GM19397 (cell line): ENCODE measurements at regions not wholly inside any gene's neighbourhood (a gene's known extent, or its start where the extent isn't known, plus 50 kb on each side); places are given as distances from the start of the nearest gene placed in this dataset.

Experiments
- ATAC-seq: cut with Tn5 transposase; IDR thresholded peaks from one replicate; pipeline ENCODE4 v1.9.1; 2021; ENCODE audit warnings: mild to moderate bottlenecking, moderate library complexity; ENCODE audit not compliant: unreplicated experiment

DNA sequence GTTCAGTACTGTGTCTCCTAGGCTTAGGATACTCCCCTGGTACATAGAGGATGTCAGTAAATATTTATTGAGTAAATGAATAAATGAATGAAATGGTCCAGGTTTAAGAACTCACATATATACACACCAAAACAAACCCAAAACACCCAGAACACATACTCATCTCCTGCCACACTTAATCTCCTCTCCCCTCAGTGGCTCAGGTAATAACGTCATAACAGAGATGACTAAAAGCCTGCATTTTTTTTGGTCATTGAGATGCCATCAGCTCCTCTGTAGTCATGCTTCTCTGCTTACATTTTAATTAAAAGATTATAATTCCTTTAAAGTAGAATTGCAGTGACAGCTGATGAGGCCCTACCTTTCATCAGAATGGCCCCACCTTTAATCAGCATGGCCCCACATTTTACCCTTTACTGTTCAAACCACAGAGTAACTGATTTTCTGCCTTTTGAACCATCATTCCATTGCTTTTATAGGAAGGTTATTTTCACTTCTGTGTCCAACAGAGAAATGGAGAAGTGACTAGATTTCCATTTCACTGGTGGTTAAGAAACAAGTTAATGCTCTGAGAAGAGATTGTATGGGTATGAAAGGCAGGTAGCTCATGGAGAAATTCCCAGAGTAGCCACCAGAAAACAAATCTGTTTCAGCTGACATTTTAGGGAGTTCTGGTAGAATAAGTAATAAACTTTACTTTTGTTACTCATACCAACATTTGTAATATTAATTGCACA lies 193.4 kb upstream of the ATP2B1 start:
- ATAC-seq, result no peak

- ATAC-seq, result no peak
Measured at GRCh38 chr12:89901319-89901718, 192.7 kb upstream of the ATP2B1 start.

- no peak for ATAC-seq
Measured at GRCh38 chr12:89899651-89900050, 191.0 kb upstream of the ATP2B1 start.

GRCh38 chr12:89895591-89895990 lies 187.0 kb upstream of the ATP2B1 start:
- ATAC-seq, result no peak

DNA sequence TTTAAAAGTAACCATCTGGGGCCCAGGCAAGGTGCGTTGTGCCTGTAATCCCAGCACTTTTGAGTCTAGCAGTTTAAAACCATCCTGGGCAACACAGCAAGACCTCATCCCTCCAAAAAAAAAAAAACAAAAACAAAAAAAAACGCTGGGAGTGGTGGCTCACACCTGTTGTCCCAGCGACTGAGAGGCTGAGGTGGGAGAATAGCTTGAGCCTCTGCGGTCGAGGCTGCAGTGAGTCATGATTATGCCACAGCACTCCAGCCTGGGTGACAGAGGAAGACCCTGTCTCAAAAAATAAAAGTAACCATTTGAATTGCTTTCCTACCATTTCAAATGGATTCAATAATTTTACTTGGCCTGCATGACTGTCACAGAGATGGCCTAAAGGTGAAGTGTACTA lies 186.5 kb upstream of the ATP2B1 start:
- no peak for ATAC-seq

- ATAC-seq, result no peak
Measured at GRCh38 chr12:89893972-89894706, 185.5 kb upstream of the ATP2B1 start.

DNA sequence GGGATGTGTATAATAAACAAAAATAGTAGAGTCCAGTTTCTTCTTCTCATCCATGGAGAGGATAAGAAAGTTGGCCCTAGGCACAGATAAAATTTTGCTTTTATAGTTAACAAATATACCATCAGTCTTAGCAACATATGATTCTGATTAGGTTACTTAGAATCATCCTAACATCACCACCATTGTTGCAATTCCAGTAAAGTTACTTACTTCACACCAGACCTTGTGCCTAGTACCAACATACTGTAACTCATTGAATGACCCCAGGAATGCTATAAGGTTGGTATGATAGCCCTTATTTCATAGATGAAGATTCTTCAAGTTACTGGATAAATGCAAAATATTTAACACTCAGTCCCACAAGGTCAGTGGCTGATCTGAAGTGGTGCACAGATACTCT lies 183.8 kb upstream of the ATP2B1 start:
- no peak for ATAC-seq

DNA sequence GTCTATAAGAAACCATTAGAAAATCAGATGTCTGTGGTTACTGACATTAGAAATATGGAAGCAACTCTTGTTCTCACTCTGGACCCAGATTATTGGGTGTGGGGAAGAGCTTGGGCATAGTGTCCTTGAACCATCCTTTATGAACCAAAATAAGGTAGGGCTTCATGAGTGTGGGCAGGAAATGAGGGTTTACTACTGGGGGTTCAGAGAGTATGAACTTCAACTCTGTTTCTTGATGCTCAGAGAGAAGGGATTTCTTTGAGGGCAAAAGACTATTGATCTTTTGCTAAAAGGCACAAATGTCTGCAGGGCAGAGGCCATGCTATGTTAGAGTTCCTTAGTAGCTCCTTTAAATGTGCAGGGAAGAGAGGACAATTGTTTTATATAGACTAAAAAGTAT lies 183.3 kb upstream of the ATP2B1 start:
- ATAC-seq, result no peak

GRCh38 chr12:89890161-89890560 lies 181.5 kb upstream of the ATP2B1 start:
- ATAC-seq, result no peak

DNA sequence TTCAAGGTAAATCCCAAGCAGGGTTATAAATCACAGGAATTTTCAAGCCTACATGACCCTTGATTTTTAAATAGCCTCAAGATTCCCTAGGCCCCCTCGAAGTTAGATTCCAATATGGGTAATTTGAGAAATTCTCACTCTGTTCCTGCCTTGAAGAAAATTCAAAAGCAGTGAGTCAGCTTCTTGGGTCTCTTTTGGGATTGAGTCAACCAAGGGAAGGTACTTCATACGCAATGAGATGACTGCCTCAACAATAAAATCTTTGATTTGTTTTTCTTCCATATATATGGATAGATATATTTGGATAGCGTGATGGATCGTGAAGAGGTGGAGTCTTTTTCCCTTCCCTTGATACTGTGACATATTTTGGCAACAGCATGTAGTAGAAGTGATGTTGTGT lies 180.4 kb upstream of the ATP2B1 start:
- ATAC-seq, result no peak

DNA sequence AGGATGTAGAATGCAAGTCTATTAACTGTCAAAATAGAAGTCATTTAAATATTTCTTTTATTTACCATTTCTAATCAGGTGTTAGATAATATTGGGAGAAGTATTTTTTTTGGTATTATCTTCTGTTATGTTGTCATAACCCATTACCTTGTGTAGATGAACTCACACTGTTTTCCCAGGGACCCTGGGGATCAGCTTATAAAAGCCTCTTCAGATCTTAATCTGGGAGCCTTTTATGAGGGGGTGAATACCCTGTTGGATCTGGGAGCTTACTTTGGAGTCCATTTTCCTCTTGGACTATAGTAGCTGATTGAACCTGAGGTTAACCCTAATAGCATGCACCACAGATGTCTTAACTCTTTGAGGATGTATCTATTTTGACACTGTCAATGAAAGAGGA lies 176.3 kb upstream of the ATP2B1 start:
- ATAC-seq, result no peak

DNA sequence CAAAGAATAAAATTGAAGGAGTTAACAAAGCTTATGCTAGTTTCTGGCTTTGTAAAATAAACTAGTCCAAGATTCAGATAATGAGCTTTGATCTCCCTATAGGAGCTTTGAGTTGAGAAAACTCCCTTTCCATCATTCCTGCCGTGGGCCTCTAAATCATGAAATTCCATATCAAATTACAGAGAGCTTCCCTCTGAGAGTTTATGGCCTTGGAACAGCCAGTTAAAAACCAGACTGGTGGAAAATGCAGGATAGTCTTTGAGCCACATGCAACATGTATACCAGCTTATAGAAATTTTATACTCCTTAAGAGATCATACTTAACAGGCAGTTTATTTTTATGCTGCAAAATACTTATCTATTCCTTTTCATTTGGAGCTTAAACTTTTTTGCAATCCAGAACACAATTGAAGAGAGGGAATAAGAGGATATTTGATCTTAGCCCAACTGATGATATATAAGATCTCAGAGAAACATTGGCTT lies 175.8 kb upstream of the ATP2B1 start:
- no peak for ATAC-seq

DNA sequence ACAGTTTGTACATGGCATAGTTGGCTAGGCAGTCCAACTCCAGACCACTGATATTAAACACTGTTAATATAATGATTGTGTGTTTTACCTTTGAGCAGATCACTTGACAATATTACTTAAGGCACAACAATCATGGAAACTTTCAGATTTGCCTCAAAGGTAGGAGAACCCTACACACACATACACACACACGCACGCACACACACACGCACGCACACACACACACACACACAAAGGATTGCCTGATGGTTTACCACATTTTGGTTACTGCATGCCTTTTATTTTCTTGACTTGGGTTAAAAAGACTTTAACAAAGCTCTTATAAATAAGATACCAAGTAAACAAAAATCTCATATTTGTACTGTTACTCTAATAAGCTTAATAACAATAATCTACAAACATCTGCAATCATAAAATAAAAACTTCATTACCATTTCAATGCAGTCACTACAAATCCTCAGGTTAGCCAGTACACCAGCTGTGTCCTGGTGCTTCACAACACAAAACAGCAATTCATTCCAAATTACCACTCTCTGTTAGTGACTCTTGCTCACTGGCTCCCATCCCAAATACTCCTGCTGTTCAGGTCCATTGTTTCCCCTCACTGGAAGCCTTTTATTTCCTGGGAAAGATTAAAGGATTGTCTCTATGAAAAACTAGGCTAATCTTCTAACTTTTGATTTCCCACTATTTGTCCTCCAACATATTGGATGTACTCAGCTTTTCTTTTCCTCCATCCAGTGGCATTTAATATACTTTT lies 175.2 kb upstream of the ATP2B1 start:
- ATAC-seq, result no peak

- no peak for ATAC-seq
Measured at GRCh38 chr12:89882792-89883191, 174.2 kb upstream of the ATP2B1 start.

DNA sequence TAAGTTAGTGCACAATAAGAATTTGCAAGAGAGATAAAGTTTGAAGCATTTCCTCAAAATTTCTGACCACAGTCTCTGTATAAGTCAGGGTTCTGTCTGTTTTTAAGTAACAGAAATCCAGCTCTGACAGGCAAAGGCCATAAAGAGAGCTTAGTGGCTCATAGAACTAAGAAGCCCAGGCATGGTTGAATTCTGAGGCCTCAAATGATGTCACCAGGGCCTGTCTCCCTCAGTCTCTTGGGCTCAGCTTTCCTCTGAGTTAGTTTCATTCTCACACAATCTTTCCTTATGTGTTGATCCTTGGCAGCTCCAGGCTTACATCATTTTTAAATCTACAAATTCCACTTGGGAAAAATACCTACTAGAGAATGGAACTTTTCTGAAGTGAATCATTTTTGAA lies 173.4 kb upstream of the ATP2B1 start:
- peak; percentile 40 for ATAC-seq

DNA sequence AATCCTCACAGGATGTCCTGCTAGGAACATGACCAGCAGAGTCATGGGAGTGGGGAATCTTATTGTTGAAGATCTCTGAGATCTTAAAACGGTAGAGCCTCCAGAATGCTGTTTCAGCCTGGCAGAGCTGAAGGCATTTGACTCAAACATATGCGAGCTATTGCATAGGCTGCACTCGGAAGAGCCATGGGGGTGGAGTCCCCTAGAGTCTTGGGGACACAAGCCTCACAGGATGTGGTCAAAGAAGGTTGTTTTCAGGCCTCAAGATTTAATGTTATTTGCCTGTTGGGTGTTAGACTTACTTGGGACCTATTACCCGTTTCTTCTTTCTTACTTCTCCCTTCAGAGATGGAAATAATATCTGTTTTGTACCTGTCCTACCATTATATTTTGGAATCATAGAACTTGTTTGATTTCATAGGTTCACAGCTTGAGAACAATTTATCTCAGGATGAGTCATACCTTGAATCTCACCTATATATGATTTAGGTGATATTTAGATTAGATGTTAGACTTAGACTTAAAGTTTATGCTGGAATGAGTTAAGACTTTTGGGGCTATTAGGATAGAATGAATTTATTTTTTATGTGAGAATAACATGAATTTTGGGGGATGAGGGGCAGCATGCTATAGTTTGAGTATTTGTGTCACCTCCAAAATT lies 172.2 kb upstream of the ATP2B1 start:
- peak; percentile 94 for ATAC-seq

GRCh38 chr12:89879766-89880165 lies 171.1 kb upstream of the ATP2B1 start:
- ATAC-seq, result no peak

GRCh38 chr12:89878950-89879349 lies 170.3 kb upstream of the ATP2B1 start:
- ATAC-seq, result no peak

GRCh38 chr12:89878327-89878726 lies 169.7 kb upstream of the ATP2B1 start:
- no peak for ATAC-seq

- no peak for ATAC-seq
Measured at GRCh38 chr12:89877671-89878070, 169.0 kb upstream of the ATP2B1 start.

- ATAC-seq, result no peak
Measured at GRCh38 chr12:89877136-89877535, 168.5 kb upstream of the ATP2B1 start.
